Activated naive CD8-positive, alpha-beta T cell treated with anti-CD3 and anti-CD28 coated beads, Interleukin-2, amount 50 U/mL, for 24 hours (primary cell): ENCODE measurements at regions not wholly inside any gene's neighbourhood (a gene's known extent, or its start where the extent isn't known, plus 50 kb on each side); places are given as distances from the start of the nearest gene placed in this dataset.
A peak's percentile ranks its signal among the peaks of the same experiment; 100 is the strongest.
"Not testable (repeated sequence)": the region's sequence is repeated elsewhere in the genome, so short reads cannot be mapped to it uniquely, and the experiment has no call there.

Source experiments
- ATAC-seq: fragments of 150-1000 bp; cut with Tn5 transposase; one replicate; pipeline ENCODE4 v1.10.0; 2021
- DNase-seq: peaks from one replicate; pipeline ENCODE4 v3.0.0; 2021
- H3K27ac Mint-ChIP-seq: one replicate; pipeline ENCODE4 v1.8.0; 2021; ENCODE audit warnings: mild to moderate bottlenecking, mixed read lengths
- H3K27me3 Mint-ChIP-seq: one replicate; pipeline ENCODE4 v1.8.0; 2021; ENCODE audit warnings: mixed read lengths
- H3K36me3 Mint-ChIP-seq: one replicate; pipeline ENCODE4 v1.8.0; 2021; ENCODE audit warnings: low read depth, mixed read lengths
- H3K4me1 Mint-ChIP-seq: one replicate; pipeline ENCODE4 v1.8.0; 2021; ENCODE audit warnings: mixed read lengths
- H3K4me3 Mint-ChIP-seq: one replicate; pipeline ENCODE4 v1.8.0; 2021; ENCODE audit warnings: mild to moderate bottlenecking, moderate library complexity, mixed read lengths
- H3K9me3 Mint-ChIP-seq: one replicate; pipeline ENCODE4 v1.8.0; 2021; ENCODE audit warnings: mixed read lengths

DNA sequence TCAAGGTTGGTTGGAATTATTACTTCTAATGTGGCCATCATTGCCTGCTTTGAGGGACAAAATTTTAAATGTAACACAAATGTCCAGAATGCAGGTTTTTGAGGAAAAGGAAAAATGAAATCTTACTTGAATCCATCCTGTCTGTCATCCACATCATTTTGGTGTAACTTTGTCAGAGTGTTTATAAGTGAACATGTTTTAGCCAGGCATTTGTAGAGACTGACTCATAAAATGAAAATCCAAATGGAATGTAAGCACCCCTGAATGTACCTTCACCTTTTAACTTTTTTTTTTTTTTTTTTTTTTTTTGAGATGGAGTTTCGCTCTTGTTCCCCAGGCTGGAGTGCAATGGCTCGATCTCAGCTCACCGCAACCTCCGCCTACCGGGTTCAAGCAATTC, 141.8 kb upstream of the BNIP2 start:
- H3K9me3 Mint-ChIP-seq, result no peaks in the 10 kb centered on the region
- no peak overlapping the region for H3K4me3 Mint-ChIP-seq
- no peaks in the 10 kb centered on the region for H3K27me3 Mint-ChIP-seq
- no peak for DNase-seq
- ATAC-seq, result no peak
- no peaks in the 10 kb centered on the region for H3K36me3 Mint-ChIP-seq
- no peak overlapping the region for H3K27ac Mint-ChIP-seq
- H3K4me1 Mint-ChIP-seq, result peaks cover 2% of the 10 kb centered on the region

DNA sequence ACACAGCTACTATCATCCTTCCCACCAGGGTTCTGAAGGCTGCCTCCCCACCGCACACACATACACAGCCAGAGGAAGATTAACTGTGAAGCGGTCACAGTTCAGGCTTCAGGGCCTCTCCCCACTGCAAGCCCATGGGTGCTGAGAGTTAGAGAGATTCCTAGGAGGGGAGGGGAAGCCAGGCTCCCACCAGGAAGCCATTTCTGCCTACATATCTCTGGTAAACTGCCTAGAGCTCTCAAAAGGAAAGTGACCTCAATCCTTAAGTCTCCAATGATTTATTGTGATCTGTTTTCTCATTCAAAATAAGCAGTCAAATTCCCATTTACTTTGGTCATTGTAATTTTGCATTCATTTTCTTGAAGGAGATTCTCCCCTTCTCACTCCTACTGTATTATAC, 141.0 kb upstream of the BNIP2 start:
- DNase-seq (no peak), ATAC-seq (no peak)
- H3K9me3 Mint-ChIP-seq, result no peaks in the 10 kb centered on the region
- H3K36me3 Mint-ChIP-seq, result no peaks in the 10 kb centered on the region
- peaks cover 2% of the 10 kb centered on the region for H3K4me1 Mint-ChIP-seq
- H3K27ac Mint-ChIP-seq, result no peak overlapping the region
- H3K4me3 Mint-ChIP-seq, result no peak overlapping the region
- no peaks in the 10 kb centered on the region for H3K27me3 Mint-ChIP-seq

GRCh38 chr15:59828861-59829260, 139.7 kb upstream of the BNIP2 start:
- ATAC-seq, result no peak
- DNase-seq, result no peak
- Mint-ChIP-seq H3K27ac (no peak overlapping the region), H3K4me3 (no peak overlapping the region), H3K36me3 (no peaks in the 10 kb centered on the region), H3K9me3 (no peaks in the 10 kb centered on the region), H3K4me1 (no peaks in the 10 kb centered on the region), H3K27me3 (no peaks in the 10 kb centered on the region)

- Mint-ChIP-seq H3K36me3 (no peaks in the 10 kb centered on the region), H3K27me3 (no peaks in the 10 kb centered on the region), H3K27ac (no peak overlapping the region), H3K9me3 (no peaks in the 10 kb centered on the region), H3K4me3 (no peak overlapping the region), H3K4me1 (no peaks in the 10 kb centered on the region)
- DNase-seq (no peak), ATAC-seq (no peak)
These were observed 139.1 kb upstream of the BNIP2 start for GRCh38 chr15:59828263-59828662.

GRCh38 chr15:59825901-59826300, 136.8 kb upstream of the BNIP2 start:
- Mint-ChIP-seq H3K27me3 (peaks cover 2% of the 10 kb centered on the region), H3K4me3 (no peak overlapping the region), H3K27ac (no peak overlapping the region), H3K9me3 (no peaks in the 10 kb centered on the region), H3K4me1 (no peaks in the 10 kb centered on the region), H3K36me3 (no peaks in the 10 kb centered on the region)
- DNase-seq (no peak), ATAC-seq (no peak)

- Mint-ChIP-seq H3K4me1 (peaks cover 9% of the 10 kb centered on the region), H3K36me3 (no peaks in the 10 kb centered on the region), H3K27ac (no peak overlapping the region), H3K9me3 (no peaks in the 10 kb centered on the region), H3K27me3 (peaks cover 6% of the 10 kb centered on the region), H3K4me3 (no peak overlapping the region)
- DNase-seq (no peak), ATAC-seq (no peak)
These were observed 132.2 kb upstream of the BNIP2 start for GRCh38 chr15:59821286-59821685.

GRCh38 chr15:59819092-59819491, 130.0 kb upstream of the BNIP2 start:
- H3K4me3 Mint-ChIP-seq, result no peak overlapping the region

GRCh38 chr15:59818336-59818735, 129.2 kb upstream of the BNIP2 start:
- Mint-ChIP-seq H3K9me3 (no peaks in the 10 kb centered on the region), H3K4me1 (peaks cover 23% of the 10 kb centered on the region), H3K27ac (no peak overlapping the region), H3K4me3 (no peak overlapping the region), H3K27me3 (peaks cover 6% of the 10 kb centered on the region), H3K36me3 (no peaks in the 10 kb centered on the region)
- no peak for ATAC-seq
- no peak for DNase-seq

More at GRCh38 chr15:59819092-59819491, 130.0 kb upstream of the BNIP2 start:
- H3K4me1 Mint-ChIP-seq, result peaks cover 21% of the 10 kb centered on the region
- H3K9me3 Mint-ChIP-seq, result no peaks in the 10 kb centered on the region
- no peaks in the 10 kb centered on the region for H3K36me3 Mint-ChIP-seq
- peaks cover 6% of the 10 kb centered on the region for H3K27me3 Mint-ChIP-seq
- DNase-seq (no peak), ATAC-seq (no peak)
- H3K27ac Mint-ChIP-seq, result no peak overlapping the region

- no peak for ATAC-seq
These were observed 128.7 kb upstream of the BNIP2 start for GRCh38 chr15:59817834-59818233.

DNA sequence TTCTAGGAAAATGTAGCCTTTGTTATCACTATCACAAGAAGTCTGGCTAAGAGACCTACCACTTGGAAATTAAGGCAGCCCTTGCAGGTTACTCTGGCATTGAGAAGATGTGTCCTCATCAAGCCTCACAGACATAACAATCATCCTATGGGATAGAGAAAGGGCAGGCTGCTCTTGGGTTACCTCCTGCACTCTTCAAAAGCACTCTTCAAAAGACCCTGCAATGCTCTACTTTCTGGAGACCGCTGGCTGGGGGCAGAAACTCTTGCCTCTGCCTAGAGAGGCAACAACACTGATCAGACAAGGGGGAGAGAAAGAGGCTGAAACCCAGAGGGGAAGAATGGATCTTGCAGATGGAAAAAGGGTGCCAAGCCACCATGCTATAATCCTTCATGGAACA, 127.9 kb upstream of the BNIP2 start:
- Mint-ChIP-seq H3K27me3 (peaks cover 6% of the 10 kb centered on the region), H3K9me3 (no peaks in the 10 kb centered on the region), H3K4me3 (no peak overlapping the region), H3K4me1 (peaks cover 23% of the 10 kb centered on the region), H3K36me3 (no peaks in the 10 kb centered on the region), H3K27ac (no peak overlapping the region)
- DNase-seq (no peak), ATAC-seq (no peak)

More at GRCh38 chr15:59817834-59818233, 128.7 kb upstream of the BNIP2 start:
- peaks cover 6% of the 10 kb centered on the region for H3K27me3 Mint-ChIP-seq
- no peaks in the 10 kb centered on the region for H3K9me3 Mint-ChIP-seq
- no peak overlapping the region for H3K4me3 Mint-ChIP-seq
- peaks cover 23% of the 10 kb centered on the region for H3K4me1 Mint-ChIP-seq
- H3K27ac Mint-ChIP-seq, result no peak overlapping the region
- H3K36me3 Mint-ChIP-seq, result no peaks in the 10 kb centered on the region
- no peak for DNase-seq

DNA sequence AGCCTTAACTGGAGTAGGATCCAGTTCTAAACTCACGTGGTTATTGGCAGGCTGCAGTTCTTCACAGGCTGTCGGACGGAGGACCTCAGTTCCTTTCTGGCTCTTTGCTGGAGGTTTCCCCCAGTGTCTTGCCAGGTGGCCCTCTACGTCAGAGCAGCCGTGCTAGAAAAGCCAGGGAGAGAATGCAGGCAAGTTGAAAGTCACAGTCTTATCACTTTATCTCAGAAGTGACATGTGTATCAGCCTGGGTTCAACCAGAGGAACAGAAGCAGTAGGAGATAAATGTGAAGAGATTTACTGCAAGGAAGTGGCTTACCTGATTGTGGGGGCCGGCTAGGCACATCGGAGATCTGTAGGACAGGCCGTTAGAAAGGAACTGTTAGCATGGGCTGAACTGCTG, 125.3 kb upstream of the BNIP2 start:
- DNase-seq (no peak), ATAC-seq (peak; percentile 52)
- Mint-ChIP-seq H3K27me3 (peaks cover 5% of the 10 kb centered on the region), H3K36me3 (no peaks in the 10 kb centered on the region), H3K4me1 (peaks cover 18% of the 10 kb centered on the region), H3K9me3 (no peaks in the 10 kb centered on the region), H3K4me3 (no peak overlapping the region), H3K27ac (no peak overlapping the region)

DNA sequence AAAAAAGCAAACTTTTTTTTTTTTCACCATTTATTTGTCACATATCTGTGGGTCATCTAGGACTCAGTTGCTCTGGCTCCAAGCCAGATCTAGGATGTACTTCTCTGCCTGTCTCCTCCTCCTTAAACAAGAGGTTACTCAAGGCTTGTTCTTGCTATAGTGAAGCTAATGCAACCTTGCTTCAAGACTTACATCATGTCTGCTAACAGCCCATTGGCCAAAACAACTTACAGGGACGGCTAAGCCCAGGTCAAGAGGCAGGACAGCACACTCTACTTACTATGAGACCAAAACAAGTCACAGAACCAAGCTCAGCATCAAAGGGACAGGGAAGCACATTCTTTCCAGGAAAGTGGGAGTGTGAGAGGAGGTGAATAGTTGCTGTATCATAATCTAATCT, 123.8 kb upstream of the BNIP2 start:
- peaks cover 5% of the 10 kb centered on the region for H3K27me3 Mint-ChIP-seq
- H3K27ac Mint-ChIP-seq, result no peak overlapping the region
- H3K4me3 Mint-ChIP-seq, result no peak overlapping the region
- H3K9me3 Mint-ChIP-seq, result no peaks in the 10 kb centered on the region
- H3K36me3 Mint-ChIP-seq, result no peaks in the 10 kb centered on the region
- ATAC-seq (no peak), DNase-seq (no peak)
- H3K4me1 Mint-ChIP-seq, result peaks cover 14% of the 10 kb centered on the region

DNA sequence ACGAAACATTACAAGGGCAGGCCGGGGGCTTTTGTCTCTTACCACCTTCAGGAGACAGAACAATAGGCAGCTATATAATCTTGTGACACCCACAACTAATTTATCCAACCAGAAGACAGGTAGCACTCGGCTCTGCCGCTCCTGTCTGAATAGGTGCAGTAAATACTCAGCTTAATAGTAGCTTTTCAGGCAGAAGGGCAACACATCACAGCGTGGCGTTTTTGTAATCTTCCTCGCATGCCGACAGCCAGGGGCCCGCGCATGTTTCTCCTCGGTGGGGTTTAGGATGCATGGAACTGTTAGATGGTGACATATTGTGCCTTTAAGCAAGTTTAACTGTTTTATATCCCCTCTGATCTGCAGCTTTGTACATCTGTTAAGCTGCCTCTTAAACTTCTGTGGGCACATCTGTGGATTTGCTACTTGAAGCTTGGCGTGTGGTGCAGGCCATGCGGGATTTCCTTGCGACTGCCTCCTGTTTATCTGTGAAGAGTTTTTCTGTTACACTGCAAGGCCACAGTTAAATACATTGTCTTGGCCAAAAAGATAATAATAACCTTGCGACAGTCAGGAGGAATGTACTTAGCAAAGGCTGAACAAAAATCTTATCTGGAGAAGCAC, 123.2 kb upstream of the BNIP2 start:
- DNase-seq (no peak), ATAC-seq (no peak)
- Mint-ChIP-seq H3K9me3 (no peaks in the 10 kb centered on the region), H3K27me3 (peaks cover 5% of the 10 kb centered on the region), H3K4me3 (no peak overlapping the region), H3K4me1 (peaks cover 14% of the 10 kb centered on the region), H3K36me3 (no peaks in the 10 kb centered on the region), H3K27ac (no peak overlapping the region)

- H3K4me3 Mint-ChIP-seq, result peak overlapping the region; percentile 48
- peak; percentile 54 for DNase-seq
- H3K4me1 Mint-ChIP-seq, result peaks cover 45% of the 10 kb centered on the region
- H3K27me3 Mint-ChIP-seq, H3K36me3 Mint-ChIP-seq, ATAC-seq: not testable (repeated sequence)
- H3K27ac Mint-ChIP-seq, result peak overlapping the region; percentile 56
- H3K9me3 Mint-ChIP-seq, result peaks cover 10% of the 10 kb centered on the region
These were observed 114.3 kb upstream of the BNIP2 start for GRCh38 chr15:59803293-59803966.

DNA sequence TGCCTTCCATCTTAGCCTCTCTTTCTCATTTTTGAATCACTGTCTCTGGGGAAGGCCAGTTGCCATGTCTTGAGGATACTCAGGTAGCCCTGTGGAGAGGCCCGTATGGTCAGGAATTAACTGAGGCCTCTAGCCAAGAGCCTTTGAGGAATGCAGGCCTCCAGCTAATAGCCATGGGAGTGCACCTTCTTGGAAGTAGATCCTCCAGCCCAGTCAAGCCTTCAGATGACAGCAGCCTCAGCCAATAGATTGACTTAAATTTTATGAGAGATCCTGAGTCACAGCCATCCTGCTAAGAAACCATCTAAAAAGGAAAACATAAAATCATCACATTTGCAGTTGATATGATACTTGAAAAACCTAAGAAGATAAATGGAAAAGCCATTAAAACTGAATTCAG, 112.5 kb upstream of the BNIP2 start:
- Mint-ChIP-seq H3K4me1 (peaks cover 59% of the 10 kb centered on the region), H3K9me3 (peaks cover 9% of the 10 kb centered on the region), H3K36me3 (no peaks in the 10 kb centered on the region), H3K27me3 (peaks cover 3% of the 10 kb centered on the region), H3K4me3 (no peak overlapping the region), H3K27ac (no peak overlapping the region)
- no peak for ATAC-seq
- DNase-seq, result no peak

- peak overlapping the region; percentile 37 for H3K27ac Mint-ChIP-seq
- no peak for ATAC-seq
- no peaks in the 10 kb centered on the region for H3K9me3 Mint-ChIP-seq
- H3K4me3 Mint-ChIP-seq, result peak overlapping the region; percentile 10
- H3K4me1 Mint-ChIP-seq, result peaks cover 67% of the 10 kb centered on the region
- peaks cover 3% of the 10 kb centered on the region for H3K27me3 Mint-ChIP-seq
- H3K36me3 Mint-ChIP-seq, result no peaks in the 10 kb centered on the region
- no peak for DNase-seq
These were observed 109.4 kb upstream of the BNIP2 start for GRCh38 chr15:59798605-59798917.
